Adrenal gland (tissue), 5 donors: ENCODE measurements at regions not wholly inside any gene's neighbourhood (a gene's known extent, or its start where the extent isn't known, plus 50 kb on each side); places are given as distances from the start of the nearest gene placed in this dataset.

Experiments used
- CTCF ChIP-seq, 6 experiments: fragments of 450-650 bp in 4 of 6; fragments of 200-600 bp in 2 of 6; sonication (generic) in 1 of 6; IDR thresholded peaks; 1 replicate in 5 of 6; 2 replicates in 1 of 6; pipeline versions ENCODE4 v1.5.1 to v1.8.0; 2016 to 2021; ENCODE audit warnings: antibody characterized with exemption in 6 of 6, mild to moderate bottlenecking in 2 of 6, moderate library complexity in 1 of 6
- POLR2A ChIP-seq, 2 donors: fragments of 450-650 bp; IDR thresholded peaks; one replicate each; pipeline ENCODE4 v1.6.1; 2017; ENCODE audit warnings: antibody characterized with exemption in 2 of 2, mild to moderate bottlenecking in 2 of 2, moderate library complexity in 1 of 2
- donor health status: DM: no; HTN: no; CAD: no.

- TF ChIP-seq CTCF (IDR thresholded peaks at IDR 0.05) (no peak), POLR2A (IDR thresholded peaks at IDR 0.05) (no peak)
These were observed 290.8 kb upstream of the CXCR4 start for GRCh38 chr2:136408795-136409194.
